ENCODE measurements at regions not wholly inside any gene's neighbourhood (a gene's known extent, or its start where the extent isn't known, plus 50 kb on each side); places are given as distances from the start of the nearest gene placed in this dataset.

GRCh38 chr1:58159434-58159830 lies 387.1 kb downstream of the OMA1 start:
- TF ChIP-seq CTCF (IDR thresholded peaks at IDR 0.05) (no peak), POLR2A (IDR thresholded peaks at IDR 0.05) (no peak)
